DND-41 (cell line): ENCODE measurements at regions not wholly inside any gene's neighbourhood (a gene's known extent, or its start where the extent isn't known, plus 50 kb on each side); places are given as distances from the start of the nearest gene placed in this dataset.

Experiments used
- ATAC-seq: fragments of 200-7000 bp; cut with Tn5 transposase; 3 replicates; pipeline ENCODE4 v1.9.1; 2021; ENCODE audit warnings: low read depth; ENCODE audit not compliant: insufficient read depth
- DNase-seq: peaks from one replicate; pipeline ENCODE4 v3.0.0-alpha.2; 2020
- H2AFZ ChIP-seq: 2 replicates; pipeline ENCODE4 v1.6.0; 2012; ENCODE audit warnings: low read depth, low read length
- H3K27ac ChIP-seq: 2 replicates; pipeline ENCODE4 v1.5.1; 2012; ENCODE audit warnings: low read length, inconsistent platforms
- H3K27me3 ChIP-seq: fragments of 200-600 bp; sonication (generic); 2 replicates; pipeline ENCODE4 v1.6.0; 2012; ENCODE audit warnings: low read length, mild to moderate bottlenecking, inconsistent platforms; ENCODE audit not compliant: insufficient read depth, poor library complexity
- H3K36me3 ChIP-seq: 2 replicates; pipeline ENCODE4 v1.5.1; 2012; ENCODE audit warnings: low read length, inconsistent platforms; ENCODE audit not compliant: insufficient read depth
- H3K4me1 ChIP-seq: 2 replicates; pipeline ENCODE4 v1.5.1; 2012; ENCODE audit warnings: mild to moderate bottlenecking, low read length; ENCODE audit not compliant: insufficient read depth
- H3K4me2 ChIP-seq: 2 replicates; pipeline ENCODE4 v1.6.0; 2012; ENCODE audit warnings: mild to moderate bottlenecking, moderate library complexity, low read length, inconsistent platforms; ENCODE audit not compliant: insufficient read depth
- H3K4me3 ChIP-seq, 2 experiments: fragments of 200-600 bp in 1 of 2; shearing (Covaris generic) in 1 of 2; 2 replicates each; pipeline ENCODE4 v1.5.1; 2012 to 2016; ENCODE audit warnings: inconsistent platforms in 2 of 2, low read length in 2 of 2, mild to moderate bottlenecking in 2 of 2, low read depth in 1 of 2, moderate library complexity in 1 of 2
- H3K79me2 ChIP-seq: 2 replicates; pipeline ENCODE4 v1.6.0; 2012; ENCODE audit warnings: low read length, inconsistent platforms; ENCODE audit not compliant: insufficient read depth
- H3K9ac ChIP-seq: 2 replicates; pipeline ENCODE4 v1.6.0; 2012; ENCODE audit warnings: low read depth, mild to moderate bottlenecking, inconsistent platforms, low read length, moderate library complexity
- H3K9me3 ChIP-seq: 2 replicates; pipeline ENCODE4 v1.5.1; 2012; ENCODE audit warnings: low read length, moderate library complexity, mild to moderate bottlenecking, inconsistent platforms; ENCODE audit not compliant: insufficient read depth, severe bottlenecking
- H4K20me1 ChIP-seq: 2 replicates; pipeline ENCODE4 v1.6.0; 2012; ENCODE audit warnings: low read length; ENCODE audit not compliant: insufficient read depth
- EZH2 ChIP-seq: IDR thresholded peaks from 3 replicates; pipeline ENCODE4 v1.6.1; 2012; ENCODE audit warnings: borderline replicate concordance, low read depth, mild to moderate bottlenecking, moderate library complexity, low read length, inconsistent platforms; ENCODE audit not compliant: severe bottlenecking
- TF ChIP-seq, protein P1 (sequence below): IDR thresholded peaks from 2 replicates; pipeline ENCODE4 v1.5.1; 2012; ENCODE audit warnings: borderline replicate concordance, low read length, moderate library complexity, mild to moderate bottlenecking; ENCODE audit not compliant: poor library complexity, severe bottlenecking; ENCODE audit errors: extremely low read depth

DNA sequence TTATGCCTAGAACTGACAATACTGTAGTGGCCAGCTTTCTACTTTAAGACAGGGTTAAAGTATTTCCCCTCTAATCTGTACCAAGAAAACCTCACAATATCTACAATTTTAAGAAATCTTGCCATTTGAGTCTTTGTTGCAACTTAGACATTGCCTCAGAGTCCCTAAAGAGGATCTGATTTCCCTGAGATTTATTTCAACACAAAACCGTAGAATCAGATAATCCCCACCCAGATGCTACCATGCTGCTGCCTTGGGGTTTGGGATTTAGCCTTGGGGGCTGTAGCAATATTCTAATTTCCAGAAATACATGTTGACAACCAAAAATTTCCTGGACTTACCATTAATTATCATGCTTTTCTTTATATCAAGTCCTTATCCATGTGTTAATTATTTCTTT, 50.3 kb upstream of the DENND1B start:
- Histone ChIP-seq H3K4me3 (no peak overlapping the region), H3K9me3 (no peaks in the 10 kb centered on the region), H2AFZ (no peak overlapping the region), H3K9ac (no peak overlapping the region), H3K27me3 (no peaks in the 10 kb centered on the region), H3K27ac (no peak overlapping the region), H3K79me2 (no peaks in the 10 kb centered on the region), H3K36me3 (no peaks in the 10 kb centered on the region), H4K20me1 (no peaks in the 10 kb centered on the region), H3K4me1 (no peaks in the 10 kb centered on the region), H3K4me2 (no peak overlapping the region)
- ATAC-seq (no peak), DNase-seq (no peak)
- TF ChIP-seq, protein P1, sequence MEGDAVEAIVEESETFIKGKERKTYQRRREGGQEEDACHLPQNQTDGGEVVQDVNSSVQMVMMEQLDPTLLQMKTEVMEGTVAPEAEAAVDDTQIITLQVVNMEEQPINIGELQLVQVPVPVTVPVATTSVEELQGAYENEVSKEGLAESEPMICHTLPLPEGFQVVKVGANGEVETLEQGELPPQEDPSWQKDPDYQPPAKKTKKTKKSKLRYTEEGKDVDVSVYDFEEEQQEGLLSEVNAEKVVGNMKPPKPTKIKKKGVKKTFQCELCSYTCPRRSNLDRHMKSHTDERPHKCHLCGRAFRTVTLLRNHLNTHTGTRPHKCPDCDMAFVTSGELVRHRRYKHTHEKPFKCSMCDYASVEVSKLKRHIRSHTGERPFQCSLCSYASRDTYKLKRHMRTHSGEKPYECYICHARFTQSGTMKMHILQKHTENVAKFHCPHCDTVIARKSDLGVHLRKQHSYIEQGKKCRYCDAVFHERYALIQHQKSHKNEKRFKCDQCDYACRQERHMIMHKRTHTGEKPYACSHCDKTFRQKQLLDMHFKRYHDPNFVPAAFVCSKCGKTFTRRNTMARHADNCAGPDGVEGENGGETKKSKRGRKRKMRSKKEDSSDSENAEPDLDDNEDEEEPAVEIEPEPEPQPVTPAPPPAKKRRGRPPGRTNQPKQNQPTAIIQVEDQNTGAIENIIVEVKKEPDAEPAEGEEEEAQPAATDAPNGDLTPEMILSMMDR = no peak
- no peak for TF ChIP-seq EZH2
